ENCODE measurements at regions not wholly inside any gene's neighbourhood (a gene's known extent, or its start where the extent isn't known, plus 50 kb on each side); places are given as distances from the start of the nearest gene placed in this dataset.

DNA sequence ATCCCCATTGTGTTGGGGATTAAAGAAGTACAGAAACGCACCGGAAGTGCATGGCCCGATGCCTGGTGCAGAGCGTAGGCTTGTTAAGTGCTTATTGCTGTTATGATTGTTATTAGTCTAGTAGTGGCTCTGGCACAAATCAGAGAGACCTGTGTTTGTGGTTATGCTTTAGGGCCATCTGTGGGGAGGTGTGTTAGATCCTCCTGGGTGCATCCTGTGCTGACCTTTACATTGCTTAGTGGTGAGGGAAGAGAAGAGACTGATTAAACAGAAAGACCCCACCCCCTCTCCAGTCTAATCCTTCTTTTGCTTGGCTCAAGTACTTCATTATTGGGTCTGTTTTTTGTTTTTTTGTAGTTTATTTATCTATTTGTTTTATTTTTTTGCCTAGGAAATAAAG is 112.7 kb upstream of the SPRY4 start:
- no peak for DNase-seq (ENCODE audit: extremely low read depth in 1 of 2, low read depth in 1 of 2)

- DNase-seq (ENCODE audit: extremely low read depth in 1 of 2, low read depth in 1 of 2), result no peak
Measured at GRCh38 chr5:142435410-142436115, 110.7 kb upstream of the SPRY4 start.

- DNase-seq (ENCODE audit: extremely low read depth in 1 of 2, low read depth in 1 of 2), result no peak
Measured at GRCh38 chr5:142434322-142434612, 109.4 kb upstream of the SPRY4 start.

DNA sequence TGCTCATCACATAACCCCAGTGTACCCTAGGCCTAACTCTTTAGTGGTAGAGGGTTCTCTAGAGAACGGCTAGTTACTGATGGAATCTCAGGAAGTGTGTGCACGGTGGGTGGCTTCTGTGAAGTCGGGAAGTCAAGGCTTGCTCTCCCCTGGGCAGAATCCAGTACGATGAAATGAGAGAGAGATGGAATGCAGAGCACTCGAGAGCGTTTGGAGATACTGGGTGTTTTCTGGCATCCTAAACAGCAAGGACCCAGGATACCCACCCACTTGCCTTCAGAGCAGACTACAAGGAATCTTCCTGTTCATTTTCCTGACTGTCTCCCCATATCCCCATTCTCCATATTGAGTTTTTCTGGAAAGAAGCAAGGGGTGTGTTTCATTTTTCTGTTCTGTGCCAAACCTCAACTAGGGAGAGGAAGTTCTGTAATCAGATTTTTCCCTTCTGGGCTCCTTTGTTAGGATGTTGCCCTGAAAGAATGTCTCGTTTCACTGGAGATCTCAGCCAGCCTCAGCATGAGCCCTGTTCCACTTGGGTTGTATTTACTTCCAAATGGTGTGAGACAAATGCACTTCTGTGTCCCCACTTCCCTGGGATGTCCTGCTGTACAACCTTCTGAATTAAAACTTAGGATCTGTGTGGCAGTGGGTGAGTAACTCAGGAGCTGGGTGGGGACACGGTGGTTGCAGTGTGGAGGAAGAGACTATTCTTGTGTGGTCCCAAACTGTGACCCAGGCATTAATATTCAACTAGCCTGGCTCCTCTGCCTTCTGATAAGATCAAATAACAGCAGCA is 108.9 kb upstream of the SPRY4 start:
- no peak for DNase-seq (ENCODE audit: extremely low read depth in 1 of 2, low read depth in 1 of 2)

DNA sequence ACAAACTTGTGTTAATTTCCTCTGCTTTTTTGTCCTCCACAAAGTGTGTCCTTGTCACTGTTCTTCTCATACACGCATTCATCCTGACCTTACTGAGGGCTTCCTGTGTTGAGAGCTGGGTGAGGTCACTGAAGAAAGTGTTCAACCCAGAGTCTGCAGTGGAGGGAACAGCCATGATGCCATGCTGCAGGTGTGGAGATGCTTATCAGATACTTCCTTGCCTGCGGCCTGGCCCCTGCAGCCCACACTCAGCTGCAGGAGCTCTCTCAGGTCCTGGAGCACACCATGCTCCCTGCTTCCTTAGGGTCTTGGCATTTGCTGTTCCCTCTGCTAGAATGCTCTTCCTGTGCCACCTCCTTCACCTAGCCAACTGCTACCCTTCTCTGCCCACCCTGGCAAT is 108.1 kb upstream of the SPRY4 start:
- peak in 1 of 2 donors; percentile 13 for DNase-seq (ENCODE audit: extremely low read depth in 1 of 2, low read depth in 1 of 2)

- no peak for DNase-seq (ENCODE audit: extremely low read depth in 1 of 2, low read depth in 1 of 2)
Measured at GRCh38 chr5:142432369-142432863, 107.6 kb upstream of the SPRY4 start.

- no peak for DNase-seq (ENCODE audit: extremely low read depth in 1 of 2, low read depth in 1 of 2)
Measured at GRCh38 chr5:142428773-142429473, 104.1 kb upstream of the SPRY4 start.

DNA sequence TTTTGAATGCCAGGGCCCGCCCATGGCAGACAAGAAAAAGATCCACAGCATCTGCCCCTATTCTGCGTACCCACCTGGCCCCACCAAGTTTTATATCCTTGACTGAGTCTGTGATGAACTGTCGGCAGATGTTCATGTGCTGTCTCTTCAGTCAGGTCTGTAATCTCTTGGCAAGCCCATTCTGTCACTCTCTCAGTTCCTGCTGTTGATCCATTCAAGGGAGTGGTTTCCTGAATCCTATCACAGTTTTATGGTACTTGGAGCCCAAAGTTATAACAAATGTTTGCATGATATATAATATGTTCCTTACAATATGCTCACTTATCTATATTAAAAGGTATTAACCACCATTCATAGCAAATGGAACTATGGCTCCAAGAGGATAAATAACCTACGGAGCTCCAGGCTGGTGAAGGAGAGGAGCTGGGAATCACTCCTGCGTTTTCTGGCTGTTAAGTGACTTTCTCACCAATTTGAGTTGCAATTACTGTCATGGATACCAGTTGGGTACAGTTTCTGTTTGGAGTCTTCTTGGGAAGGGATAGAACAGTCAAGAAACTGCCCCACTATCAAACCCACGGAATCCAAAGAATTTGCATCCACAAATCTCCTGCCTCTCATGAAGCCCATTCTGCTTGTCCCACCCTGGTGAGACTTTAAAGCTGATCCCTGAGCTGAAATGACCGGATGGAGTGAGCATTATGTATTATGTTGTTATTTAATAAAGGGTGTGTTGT is 103.4 kb upstream of the SPRY4 start:
- DNase-seq (ENCODE audit: extremely low read depth in 1 of 2, low read depth in 1 of 2), result no peak

DNA sequence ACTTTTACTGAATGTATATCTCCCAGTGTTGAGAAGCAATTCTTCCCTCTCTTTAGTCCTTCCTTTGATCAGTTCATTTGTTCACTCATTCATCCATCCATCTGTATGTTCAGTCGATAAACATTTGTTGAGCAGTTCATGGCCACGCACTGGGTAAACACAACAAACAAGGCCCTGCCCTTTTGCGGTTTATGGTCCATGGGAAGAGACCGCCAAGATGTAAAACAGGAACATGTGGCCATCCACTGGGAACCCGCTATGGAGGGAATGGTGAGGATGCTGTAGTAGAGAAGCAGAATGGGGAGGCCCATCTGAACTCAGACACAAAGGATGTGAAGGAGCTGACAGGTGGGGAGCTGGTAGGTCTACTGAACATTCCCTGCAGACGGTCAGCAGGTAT is 102.7 kb upstream of the SPRY4 start:
- DNase-seq (ENCODE audit: extremely low read depth in 1 of 2, low read depth in 1 of 2), result no peak

- no peak for DNase-seq (ENCODE audit: extremely low read depth in 1 of 2, low read depth in 1 of 2)
Measured at GRCh38 chr5:142427015-142427364, 102.2 kb upstream of the SPRY4 start.

- DNase-seq (ENCODE audit: extremely low read depth in 1 of 2, low read depth in 1 of 2), result no peak
Measured at GRCh38 chr5:142426129-142427014, 101.6 kb upstream of the SPRY4 start.

GRCh38 chr5:142425286-142426065 is 100.7 kb upstream of the SPRY4 start:
- no peak for DNase-seq (ENCODE audit: extremely low read depth in 1 of 2, low read depth in 1 of 2)

GRCh38 chr5:142422429-142422828 is 97.6 kb upstream of the SPRY4 start:
- DNase-seq (ENCODE audit: extremely low read depth in 1 of 2, low read depth in 1 of 2), result no peak

GRCh38 chr5:142421621-142422397 is 97.0 kb upstream of the SPRY4 start:
- DNase-seq (ENCODE audit: extremely low read depth in 1 of 2, low read depth in 1 of 2), result no peak

DNA sequence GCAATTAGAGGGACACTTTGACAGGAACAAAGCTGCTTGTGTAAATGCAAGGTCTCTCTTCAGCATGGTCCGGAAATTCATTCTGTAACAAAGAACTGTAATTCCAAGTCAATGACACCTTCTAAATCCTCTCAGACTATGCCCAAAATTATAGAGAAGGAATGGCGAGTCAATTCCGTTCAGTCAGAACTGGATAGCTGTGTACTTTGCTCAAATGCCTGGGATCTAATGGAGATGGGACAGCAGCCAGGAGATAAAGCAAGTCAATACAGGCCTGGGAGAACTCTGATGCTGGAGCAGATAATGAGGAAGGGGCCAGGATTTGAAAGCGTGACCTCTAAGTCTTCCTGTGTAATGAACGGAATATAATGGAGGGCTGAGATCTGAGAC is 96.4 kb upstream of the SPRY4 start:
- DNase-seq (ENCODE audit: extremely low read depth in 1 of 2, low read depth in 1 of 2), result no peak

- DNase-seq (ENCODE audit: extremely low read depth in 1 of 2, low read depth in 1 of 2), result no peak
Measured at GRCh38 chr5:142420561-142421227, 95.9 kb upstream of the SPRY4 start.

DNA sequence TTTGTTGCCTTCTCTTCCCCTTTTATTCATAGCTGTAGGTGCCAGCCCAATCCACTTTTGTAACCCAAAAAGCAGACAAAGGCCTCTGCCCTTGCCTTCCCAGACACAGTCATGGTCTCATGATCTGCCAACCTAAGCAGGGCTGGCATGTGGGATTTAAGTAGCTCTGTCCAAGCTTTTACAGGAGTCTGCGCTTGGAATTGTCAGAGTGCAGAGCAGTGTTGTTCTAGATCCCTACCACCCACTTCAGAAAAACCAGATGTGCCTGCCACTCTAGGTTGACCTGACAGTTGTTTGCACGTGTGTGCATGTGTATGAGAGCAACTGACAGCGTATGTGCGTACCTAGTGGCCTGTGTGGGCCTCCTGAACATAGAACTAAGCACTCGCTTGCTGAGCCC is 87.8 kb upstream of the SPRY4 start:
- no peak for DNase-seq (ENCODE audit: extremely low read depth in 1 of 2, low read depth in 1 of 2)

All from activated CD8-positive, alpha-beta memory T cell treated with anti-CD3 and anti-CD28 coated beads for 1 hour (primary cell).